ENCODE measurements at regions not wholly inside any gene's neighbourhood (a gene's known extent, or its start where the extent isn't known, plus 50 kb on each side); places are given as distances from the start of the nearest gene placed in this dataset.
A peak's percentile ranks its signal among the peaks of the same experiment; 100 is the strongest.
"Not testable (repeated sequence)": the region's sequence is repeated elsewhere in the genome, so short reads cannot be mapped to it uniquely, and the experiment has no call there.

- peak overlapping the region; percentile 66 for H3K27ac ChIP-seq (ENCODE audit: low read length)
- no peak overlapping the region for H3K9ac ChIP-seq (ENCODE audit: low read length in 2 of 2)
- H3K4me1 ChIP-seq (ENCODE audit: control insufficient read depth, insufficient read depth, low read length) = peaks cover 32% of the 10 kb centered on the region
- no peaks in the 10 kb centered on the region for H3K9me3 ChIP-seq (ENCODE audit: control insufficient read depth in 2 of 2, low read length in 2 of 2)
- H3K4me3 ChIP-seq (ENCODE audit: low read length in 2 of 2) = no peak overlapping the region
- no peaks in the 10 kb centered on the region for H3K27me3 ChIP-seq (ENCODE audit: control insufficient read depth in 1 of 2, insufficient read depth in 2 of 2, low read length in 2 of 2)
- H3K36me3 ChIP-seq (ENCODE audit: control insufficient read depth in 2 of 2, insufficient read depth in 2 of 2, low read length in 2 of 2) = no peaks in the 10 kb centered on the region
Measured at GRCh38 chr7:94304878-94305277, 89.8 kb upstream of the COL1A2 start.

GRCh38 chr7:94305836-94306235, 88.9 kb upstream of the COL1A2 start:
- H3K9me3 ChIP-seq (ENCODE audit: control insufficient read depth in 2 of 2, low read length in 2 of 2) = no peaks in the 10 kb centered on the region
- no peak overlapping the region for H3K9ac ChIP-seq (ENCODE audit: low read length in 2 of 2)
- H3K27ac ChIP-seq (ENCODE audit: low read length) = no peak overlapping the region
- no peaks in the 10 kb centered on the region for H3K36me3 ChIP-seq (ENCODE audit: control insufficient read depth in 2 of 2, insufficient read depth in 2 of 2, low read length in 2 of 2)
- H3K4me3 ChIP-seq (ENCODE audit: low read length in 2 of 2) = no peak overlapping the region
- no peaks in the 10 kb centered on the region for H3K27me3 ChIP-seq (ENCODE audit: control insufficient read depth in 1 of 2, insufficient read depth in 2 of 2, low read length in 2 of 2)
- peaks cover 23% of the 10 kb centered on the region for H3K4me1 ChIP-seq (ENCODE audit: control insufficient read depth, insufficient read depth, low read length)

DNA sequence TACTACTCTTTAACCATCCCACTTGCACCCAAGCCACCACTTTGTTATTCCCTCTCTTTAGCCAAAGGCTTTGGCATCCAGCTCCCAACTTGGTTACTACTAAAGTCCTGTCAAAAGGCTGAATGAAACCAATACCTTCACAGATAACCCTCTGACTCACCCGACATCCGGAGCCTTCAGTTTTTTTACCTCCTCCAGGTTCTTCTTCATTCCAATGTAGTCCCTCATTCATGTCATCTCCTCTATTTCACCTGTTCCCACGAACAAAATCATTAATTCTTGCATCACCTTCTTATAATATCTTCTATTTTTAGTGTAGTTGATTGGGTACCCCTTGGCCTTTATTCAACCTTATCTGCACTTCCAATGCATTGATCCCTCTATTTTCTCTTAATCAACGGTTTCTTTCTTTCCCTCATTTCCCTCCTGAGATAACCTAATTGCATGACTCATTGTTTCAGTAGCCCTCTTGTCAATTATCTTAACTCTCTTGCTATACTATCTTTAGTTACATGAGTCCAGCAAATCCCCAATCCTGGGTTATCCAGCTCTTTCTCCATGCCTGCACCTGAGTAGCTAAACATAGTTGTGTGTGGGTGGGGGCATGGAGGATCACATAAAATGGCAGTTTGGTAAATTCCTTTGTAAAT, 87.2 kb upstream of the COL1A2 start:
- Histone ChIP-seq H3K36me3 (ENCODE audit: control insufficient read depth in 2 of 2, insufficient read depth in 2 of 2, low read length in 2 of 2) (no peaks in the 10 kb centered on the region), H3K27ac (ENCODE audit: low read length) (no peak overlapping the region), H3K4me1 (ENCODE audit: control insufficient read depth, insufficient read depth, low read length) (peaks cover 10% of the 10 kb centered on the region), H3K4me3 (ENCODE audit: low read length in 2 of 2) (no peak overlapping the region), H3K9ac (ENCODE audit: low read length in 2 of 2) (no peak overlapping the region), H3K9me3 (ENCODE audit: control insufficient read depth in 2 of 2, low read length in 2 of 2) (no peaks in the 10 kb centered on the region), H3K27me3 (ENCODE audit: control insufficient read depth in 1 of 2, insufficient read depth in 2 of 2, low read length in 2 of 2) (no peaks in the 10 kb centered on the region)

DNA sequence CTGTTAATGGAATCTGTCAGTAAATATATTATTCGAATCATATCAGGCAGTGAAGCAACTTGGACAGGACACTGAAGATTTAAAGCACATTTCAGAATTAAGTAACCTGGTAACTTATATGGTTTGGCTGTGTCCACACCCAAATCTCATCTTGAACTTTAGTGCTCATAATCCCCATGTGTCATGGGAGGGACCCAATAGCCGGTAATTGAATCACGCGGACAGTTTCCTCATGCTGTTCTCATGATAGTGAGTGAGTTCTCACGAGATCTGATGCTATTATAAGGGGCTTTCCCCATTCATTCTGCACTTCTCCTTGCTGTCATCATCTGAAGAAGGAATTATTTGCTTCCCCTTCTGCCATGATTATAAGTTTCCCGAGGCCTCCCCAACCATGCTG, 83.2 kb upstream of the COL1A2 start:
- no peak overlapping the region for H3K9ac ChIP-seq (ENCODE audit: low read length in 2 of 2)

GRCh38 chr7:94313926-94314325, 80.8 kb upstream of the COL1A2 start:
- no peak overlapping the region for H3K9ac ChIP-seq (ENCODE audit: low read length in 2 of 2)
- H3K27ac ChIP-seq (ENCODE audit: low read length) = no peak overlapping the region
- no peaks in the 10 kb centered on the region for H3K36me3 ChIP-seq (ENCODE audit: control insufficient read depth in 2 of 2, insufficient read depth in 2 of 2, low read length in 2 of 2)
- no peak overlapping the region for H3K4me3 ChIP-seq (ENCODE audit: low read length in 2 of 2)
- H3K9me3 ChIP-seq (ENCODE audit: control insufficient read depth in 2 of 2, low read length in 2 of 2) = no peaks in the 10 kb centered on the region
- no peaks in the 10 kb centered on the region for H3K4me1 ChIP-seq (ENCODE audit: control insufficient read depth, insufficient read depth, low read length)
- H3K27me3 ChIP-seq (ENCODE audit: control insufficient read depth in 1 of 2, insufficient read depth in 2 of 2, low read length in 2 of 2) = no peaks in the 10 kb centered on the region

More for the DNA sequence above, 83.2 kb upstream of the COL1A2 start:
- Histone ChIP-seq H3K4me3 (ENCODE audit: low read length in 2 of 2) (no peak overlapping the region), H3K9me3 (ENCODE audit: control insufficient read depth in 2 of 2, low read length in 2 of 2) (no peaks in the 10 kb centered on the region), H3K36me3 (ENCODE audit: control insufficient read depth in 2 of 2, insufficient read depth in 2 of 2, low read length in 2 of 2) (no peaks in the 10 kb centered on the region), H3K4me1 (ENCODE audit: control insufficient read depth, insufficient read depth, low read length) (no peaks in the 10 kb centered on the region), H3K27me3 (ENCODE audit: control insufficient read depth in 1 of 2, insufficient read depth in 2 of 2, low read length in 2 of 2) (no peaks in the 10 kb centered on the region), H3K27ac (ENCODE audit: low read length) (no peak overlapping the region)

- no peaks in the 10 kb centered on the region for H3K27me3 ChIP-seq (ENCODE audit: control insufficient read depth in 1 of 2, insufficient read depth in 2 of 2, low read length in 2 of 2)
- H3K4me3 ChIP-seq (ENCODE audit: low read length in 2 of 2) = no peak overlapping the region
- H3K36me3 ChIP-seq (ENCODE audit: control insufficient read depth in 2 of 2, insufficient read depth in 2 of 2, low read length in 2 of 2) = no peaks in the 10 kb centered on the region
- no peaks in the 10 kb centered on the region for H3K9me3 ChIP-seq (ENCODE audit: control insufficient read depth in 2 of 2, low read length in 2 of 2)
- no peak overlapping the region for H3K9ac ChIP-seq (ENCODE audit: low read length in 2 of 2)
- no peak overlapping the region for H3K27ac ChIP-seq (ENCODE audit: low read length)
- H3K4me1 ChIP-seq (ENCODE audit: control insufficient read depth, insufficient read depth, low read length) = no peaks in the 10 kb centered on the region
Measured at GRCh38 chr7:94314413-94315410, 80.0 kb upstream of the COL1A2 start.

DNA sequence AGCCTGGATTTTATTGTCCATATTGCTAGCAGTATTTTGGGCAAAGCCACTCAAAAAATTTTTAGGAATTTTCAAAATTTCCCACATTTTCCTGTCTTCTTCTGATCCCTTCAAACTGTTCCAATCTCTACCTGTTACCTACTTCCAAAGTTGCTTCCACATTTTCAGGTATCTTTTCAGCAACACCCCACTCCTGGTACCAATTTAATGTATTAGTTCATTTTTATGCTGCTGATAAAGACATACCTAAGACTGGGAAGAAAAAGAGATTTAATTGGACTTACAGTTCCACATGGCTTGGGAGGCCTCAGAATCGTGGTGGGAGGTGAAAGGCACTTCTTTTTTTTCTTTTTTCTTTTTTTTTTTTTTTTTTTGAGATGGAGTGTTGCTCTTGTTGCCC, 73.6 kb upstream of the COL1A2 start:
- not testable (repeated sequence) for H3K4me3 ChIP-seq (ENCODE audit: low read length in 2 of 2); H3K27me3 ChIP-seq (ENCODE audit: control insufficient read depth in 1 of 2, insufficient read depth in 2 of 2, low read length in 2 of 2); H3K27ac ChIP-seq (ENCODE audit: low read length); H3K9me3 ChIP-seq (ENCODE audit: control insufficient read depth in 2 of 2, low read length in 2 of 2); H3K9ac ChIP-seq (ENCODE audit: low read length in 2 of 2); H3K36me3 ChIP-seq (ENCODE audit: control insufficient read depth in 2 of 2, insufficient read depth in 2 of 2, low read length in 2 of 2); H3K4me1 ChIP-seq (ENCODE audit: control insufficient read depth, insufficient read depth, low read length)

DNA sequence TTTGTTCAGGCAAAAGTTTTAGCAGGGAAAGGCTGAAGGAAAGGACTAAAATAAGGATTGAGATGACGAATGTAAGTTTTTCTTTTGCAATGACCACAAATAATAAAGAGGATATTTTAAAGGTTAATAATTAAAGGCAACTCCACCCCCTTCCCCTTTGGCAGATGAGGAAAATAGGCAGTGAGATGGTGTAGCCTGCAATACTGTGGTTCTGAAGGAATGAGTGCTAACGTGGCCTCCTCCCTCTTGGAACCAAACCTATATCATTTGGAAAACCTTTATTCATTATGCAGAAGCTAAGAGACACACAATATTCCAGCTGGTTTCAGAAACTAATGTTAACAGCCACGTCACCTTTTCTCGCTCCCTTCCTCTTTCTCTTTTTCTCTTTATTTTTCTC, 70.9 kb upstream of the COL1A2 start:
- Histone ChIP-seq H3K9me3 (ENCODE audit: control insufficient read depth in 2 of 2, low read length in 2 of 2) (no peaks in the 10 kb centered on the region), H3K4me1 (ENCODE audit: control insufficient read depth, insufficient read depth, low read length) (no peaks in the 10 kb centered on the region), H3K4me3 (ENCODE audit: low read length in 2 of 2) (no peak overlapping the region), H3K36me3 (ENCODE audit: control insufficient read depth in 2 of 2, insufficient read depth in 2 of 2, low read length in 2 of 2) (no peaks in the 10 kb centered on the region), H3K27ac (ENCODE audit: low read length) (no peak overlapping the region), H3K27me3 (ENCODE audit: control insufficient read depth in 1 of 2, insufficient read depth in 2 of 2, low read length in 2 of 2) (no peaks in the 10 kb centered on the region), H3K9ac (ENCODE audit: low read length in 2 of 2) (no peak overlapping the region)

DNA sequence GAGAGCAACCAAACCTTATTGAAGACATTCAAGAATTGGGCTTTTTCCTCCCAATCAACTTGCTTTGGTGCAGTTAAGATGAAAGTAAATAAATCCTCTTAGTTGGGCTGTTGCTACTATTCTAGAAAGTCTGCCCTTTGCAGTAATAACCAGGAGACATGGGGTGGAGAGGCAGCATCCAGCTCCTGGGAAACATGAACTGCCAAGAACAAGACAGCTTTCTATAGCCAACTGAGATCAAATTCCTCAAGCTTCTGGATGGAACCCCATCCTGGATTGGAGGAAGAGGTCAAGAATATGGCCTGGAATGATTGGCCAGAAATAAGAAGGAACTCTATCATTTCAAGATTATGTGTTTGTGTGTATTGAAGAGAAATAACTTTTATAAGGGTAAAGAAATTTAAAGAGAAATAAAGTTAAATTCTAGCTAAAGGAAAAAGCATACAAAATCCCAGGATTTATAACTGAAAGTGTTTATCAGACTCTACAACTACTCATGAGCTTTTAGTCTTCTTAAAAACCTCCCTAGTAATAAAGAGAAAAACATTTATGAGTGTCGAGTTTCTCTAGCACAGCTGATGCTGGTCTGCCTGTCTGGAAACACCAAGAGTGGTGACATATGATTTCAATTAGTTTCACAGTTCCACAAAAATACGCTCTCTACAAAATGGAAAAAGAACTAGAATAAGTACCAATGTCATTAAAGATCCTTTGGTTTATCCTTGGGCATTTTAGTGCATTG, 70.1 kb upstream of the COL1A2 start:
- Histone ChIP-seq H3K27me3 (ENCODE audit: control insufficient read depth in 1 of 2, insufficient read depth in 2 of 2, low read length in 2 of 2) (no peaks in the 10 kb centered on the region), H3K9me3 (ENCODE audit: control insufficient read depth in 2 of 2, low read length in 2 of 2) (no peaks in the 10 kb centered on the region), H3K27ac (ENCODE audit: low read length) (no peak overlapping the region), H3K4me3 (ENCODE audit: low read length in 2 of 2) (no peak overlapping the region), H3K4me1 (ENCODE audit: control insufficient read depth, insufficient read depth, low read length) (no peaks in the 10 kb centered on the region), H3K36me3 (ENCODE audit: control insufficient read depth in 2 of 2, insufficient read depth in 2 of 2, low read length in 2 of 2) (no peaks in the 10 kb centered on the region), H3K9ac (ENCODE audit: low read length in 2 of 2) (no peak overlapping the region)

DNA sequence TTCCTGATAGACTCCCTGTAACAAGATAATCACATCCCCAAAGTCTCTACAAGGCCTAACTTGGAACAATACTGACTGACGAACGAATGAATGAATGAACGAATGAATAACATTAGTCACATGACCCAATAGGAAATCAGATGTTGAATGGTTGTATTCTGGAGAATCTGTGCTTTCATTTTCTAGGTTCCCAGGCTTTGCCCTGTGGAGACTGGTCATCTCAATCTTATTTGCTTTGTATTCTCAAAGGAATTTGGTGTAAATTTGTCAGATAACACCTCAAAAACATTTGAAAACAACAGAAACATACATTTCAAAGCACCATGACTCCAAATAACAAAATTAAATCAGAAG, 69.6 kb upstream of the COL1A2 start:
- Histone ChIP-seq H3K9me3 (ENCODE audit: control insufficient read depth in 2 of 2, low read length in 2 of 2) (no peaks in the 10 kb centered on the region), H3K9ac (ENCODE audit: low read length in 2 of 2) (no peak overlapping the region), H3K27me3 (ENCODE audit: control insufficient read depth in 1 of 2, insufficient read depth in 2 of 2, low read length in 2 of 2) (no peaks in the 10 kb centered on the region), H3K4me3 (ENCODE audit: low read length in 2 of 2) (no peak overlapping the region), H3K27ac (ENCODE audit: low read length) (no peak overlapping the region), H3K36me3 (ENCODE audit: control insufficient read depth in 2 of 2, insufficient read depth in 2 of 2, low read length in 2 of 2) (no peaks in the 10 kb centered on the region), H3K4me1 (ENCODE audit: control insufficient read depth, insufficient read depth, low read length) (no peaks in the 10 kb centered on the region)

All from stomach smooth muscle (tissue), 2 donors.